HUDEP-2 (cell line): ENCODE measurements at regions not wholly inside any gene's neighbourhood (a gene's known extent, or its start where the extent isn't known, plus 50 kb on each side); places are given as distances from the start of the nearest gene placed in this dataset.
"Not testable (repeated sequence)": the region's sequence is repeated elsewhere in the genome, so short reads cannot be mapped to it uniquely, and the experiment has no call there.

Source experiments
- DNase-seq, 76 experiments: peaks; one replicate each; lab custom pipeline; 2025; ENCODE audit not compliant: unreplicated experiment in 76 of 76; lab: John Stamatoyannopoulos, UW

DNA sequence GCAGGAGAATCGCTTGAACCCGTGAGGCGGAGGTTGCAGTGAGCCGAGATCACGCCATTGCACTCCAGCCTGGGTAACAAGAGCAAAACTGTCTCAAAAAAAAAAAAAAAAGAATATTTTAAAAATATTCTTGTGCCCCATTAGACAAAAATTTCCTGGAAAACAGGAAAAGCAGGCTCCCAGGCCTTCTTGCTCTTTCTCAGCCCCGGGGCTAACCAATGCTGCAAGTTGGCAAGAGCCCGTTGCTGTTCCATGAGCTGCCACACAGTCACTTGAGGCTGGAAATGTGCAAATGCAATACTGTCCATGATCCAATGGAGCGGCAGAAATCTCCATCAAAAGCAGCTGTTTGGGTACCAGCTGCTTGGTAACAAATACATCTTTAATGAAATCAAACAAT, 994.7 kb downstream of the VRK1 start:
- DNase-seq: no peak

DNA sequence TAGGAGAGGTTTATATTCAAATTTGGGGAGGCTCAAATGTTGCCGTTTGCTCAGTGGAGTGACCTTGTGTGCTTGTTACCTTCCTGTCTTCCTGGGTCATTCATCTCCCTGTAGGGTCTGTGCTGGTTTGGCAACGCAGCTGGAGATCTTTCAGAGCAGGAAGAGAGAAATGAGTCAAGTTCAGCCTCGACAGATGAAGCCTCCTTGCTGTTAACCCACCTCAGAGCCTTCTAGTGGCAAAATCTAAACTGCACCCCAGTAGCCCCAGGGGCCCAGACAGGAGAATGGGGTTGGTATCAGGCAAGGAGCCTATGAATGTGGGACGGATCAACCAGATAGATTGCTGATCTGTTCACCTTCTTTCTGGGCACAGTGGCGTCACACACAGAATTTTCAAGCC, 999.3 kb downstream of the VRK1 start:
- no peak for DNase-seq

DNA sequence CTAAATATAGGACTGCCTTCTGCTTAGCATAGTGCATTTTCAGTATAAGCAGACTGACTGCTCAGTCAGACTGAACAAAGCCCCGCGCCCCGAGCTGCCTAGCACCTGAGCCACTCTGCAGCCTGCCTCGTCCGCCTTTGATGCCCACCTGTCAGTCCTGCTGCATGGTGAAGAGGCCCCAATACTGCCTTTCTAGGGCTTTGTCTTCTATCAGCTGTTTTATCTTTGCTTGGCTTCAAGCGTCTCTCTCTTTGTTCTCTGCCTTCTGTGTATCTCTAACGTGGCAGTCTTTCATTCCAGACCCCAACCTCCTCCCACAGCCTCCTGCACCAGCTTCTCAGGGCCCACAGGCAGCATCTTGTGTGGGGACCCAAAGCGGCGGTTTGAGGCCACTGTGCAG, 1001.0 kb downstream of the VRK1 start:
- no peak for DNase-seq

DNA sequence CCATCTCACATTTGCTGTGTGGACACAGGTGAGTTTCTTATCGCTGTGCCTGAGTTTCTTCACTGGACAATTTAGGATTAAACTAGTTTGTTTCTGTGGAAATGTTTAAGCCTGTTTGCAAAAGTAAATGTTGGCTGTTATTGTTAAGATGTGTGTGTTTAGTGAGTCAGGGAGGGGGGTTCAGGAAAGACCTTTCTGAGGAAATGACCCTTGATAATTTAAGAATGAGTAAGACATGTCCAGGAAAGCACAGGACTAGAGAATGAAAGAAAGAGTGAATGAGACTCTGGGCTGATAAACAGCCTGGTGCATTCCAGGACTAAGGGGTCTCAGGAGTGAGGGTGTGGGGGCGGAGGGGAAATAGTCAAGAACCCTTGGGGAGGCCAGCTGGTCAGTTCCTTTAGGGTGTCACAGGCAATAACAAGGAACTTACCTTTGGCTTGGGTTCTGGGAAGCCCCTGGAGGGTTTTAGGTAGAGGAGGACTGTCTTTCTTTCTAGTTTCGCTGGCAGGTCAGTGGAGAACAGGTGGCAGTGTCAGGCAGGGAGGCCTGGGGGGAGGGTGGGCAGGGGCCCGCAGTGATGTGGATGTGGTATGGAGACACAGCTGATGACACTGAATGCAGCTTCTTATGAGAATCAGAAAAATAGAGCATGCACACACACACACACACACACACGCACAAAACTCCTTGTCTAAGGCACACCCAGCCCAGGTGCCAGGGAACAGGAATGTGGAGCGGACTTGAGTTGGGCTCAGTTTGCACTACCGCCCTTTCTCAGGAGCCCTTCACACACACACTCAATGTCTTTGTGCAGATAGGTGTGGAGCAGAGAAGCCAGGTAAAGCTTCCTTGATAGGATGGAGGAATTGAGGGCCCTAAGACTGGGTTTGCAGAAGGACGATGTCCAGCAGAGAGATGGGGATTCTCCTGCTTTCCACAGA, 1005.5 kb downstream of the VRK1 start:
- DNase-seq: no peak

DNA sequence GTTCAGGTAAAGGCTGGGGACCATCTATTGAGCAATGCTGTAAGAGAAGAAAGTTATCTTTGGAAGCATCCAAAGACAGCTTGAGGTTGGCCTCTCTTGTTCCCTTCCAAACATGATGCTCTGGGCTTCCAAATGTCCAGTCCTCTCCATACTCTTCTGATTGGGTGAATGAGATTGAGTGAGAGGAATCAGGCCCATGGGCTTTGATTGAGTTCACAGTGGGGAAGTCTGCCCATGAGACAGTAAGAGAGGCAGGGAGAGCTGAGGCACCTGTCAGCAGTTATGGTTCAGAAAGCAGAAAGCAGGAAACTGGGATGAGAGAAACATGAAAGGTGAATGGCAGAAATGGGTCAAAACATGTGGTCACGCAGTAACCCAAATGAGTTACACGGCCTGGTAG, 1006.9 kb downstream of the VRK1 start:
- DNase-seq: no peak

DNA sequence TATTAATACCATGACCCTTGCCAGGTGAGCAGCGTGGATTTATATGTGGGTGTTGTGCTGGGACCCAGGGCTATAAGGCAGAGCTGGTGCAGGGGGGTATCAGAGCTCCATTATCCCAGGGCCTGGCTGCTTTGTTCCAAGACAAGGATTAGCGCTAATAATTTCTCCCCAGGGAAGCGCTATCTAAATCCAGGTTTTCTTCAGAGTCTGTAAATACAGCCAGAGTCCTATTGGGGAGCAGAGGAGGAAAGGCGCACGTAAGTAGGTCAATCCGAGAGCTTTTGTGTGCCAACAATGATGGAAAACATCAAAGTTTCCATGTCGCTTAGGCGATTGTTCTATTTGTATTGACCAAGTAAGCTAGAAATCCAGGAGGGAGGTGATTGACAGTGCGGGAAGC, 1009.7 kb downstream of the VRK1 start:
- no peak for DNase-seq

DNA sequence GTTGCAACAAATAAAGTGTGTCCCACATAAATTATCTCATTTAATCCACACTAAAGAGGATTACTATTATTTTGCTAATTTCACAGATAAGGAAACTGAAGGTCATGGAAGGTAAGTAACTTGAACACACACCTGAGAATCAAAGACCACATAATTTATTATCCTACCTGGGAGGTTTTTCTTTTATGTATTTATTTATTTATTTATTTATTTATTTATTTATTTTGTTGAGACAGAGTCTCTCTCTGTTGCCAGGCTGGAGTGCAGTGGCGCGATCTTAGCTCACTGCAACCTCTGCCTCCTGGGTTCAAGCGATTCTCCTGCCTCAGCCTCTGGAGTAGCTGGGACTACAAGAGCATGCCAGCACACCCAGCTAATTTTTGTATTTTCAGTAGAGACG, 1011.4 kb downstream of the VRK1 start:
- DNase-seq: not testable (repeated sequence)

DNA sequence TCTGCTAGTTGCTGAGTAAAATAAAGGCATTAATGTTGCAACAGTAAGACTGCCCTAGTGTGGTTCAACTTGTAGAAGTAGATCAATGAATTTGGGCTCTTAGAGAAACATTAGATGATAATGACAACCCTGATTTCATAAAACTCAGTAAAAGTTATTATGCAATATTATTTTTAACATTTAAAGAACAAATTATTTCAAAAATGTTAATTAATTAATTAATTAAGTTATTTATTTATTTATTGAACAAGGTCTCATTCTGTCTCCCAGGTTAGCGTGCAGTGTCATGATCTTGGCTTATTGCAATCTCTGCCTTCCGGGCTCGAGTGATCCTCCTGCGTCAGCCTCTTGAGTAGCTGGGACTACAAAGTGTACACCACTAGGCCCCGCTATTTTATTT, 1016.4 kb downstream of the VRK1 start:
- no peak for DNase-seq

DNA sequence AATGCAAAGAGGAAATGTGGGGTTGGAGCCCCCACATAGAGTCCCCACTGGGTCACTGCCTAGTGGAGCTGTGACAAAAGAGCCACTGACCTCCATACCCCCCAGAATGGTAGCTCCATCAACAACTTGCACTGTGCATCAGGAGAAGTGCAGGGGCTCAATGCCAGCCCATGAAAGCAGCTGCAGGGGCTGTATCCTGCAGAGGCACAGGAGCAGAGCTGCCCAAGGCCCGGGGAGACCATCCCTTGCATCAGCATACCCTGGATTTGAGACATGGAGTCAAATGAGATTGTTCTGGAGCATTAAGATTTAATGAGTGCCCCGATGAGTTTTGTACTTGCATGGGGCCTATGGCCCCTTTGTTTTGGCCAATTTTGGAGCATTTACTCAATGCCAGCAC, 1023.6 kb downstream of the VRK1 start:
- DNase-seq: no peak

DNA sequence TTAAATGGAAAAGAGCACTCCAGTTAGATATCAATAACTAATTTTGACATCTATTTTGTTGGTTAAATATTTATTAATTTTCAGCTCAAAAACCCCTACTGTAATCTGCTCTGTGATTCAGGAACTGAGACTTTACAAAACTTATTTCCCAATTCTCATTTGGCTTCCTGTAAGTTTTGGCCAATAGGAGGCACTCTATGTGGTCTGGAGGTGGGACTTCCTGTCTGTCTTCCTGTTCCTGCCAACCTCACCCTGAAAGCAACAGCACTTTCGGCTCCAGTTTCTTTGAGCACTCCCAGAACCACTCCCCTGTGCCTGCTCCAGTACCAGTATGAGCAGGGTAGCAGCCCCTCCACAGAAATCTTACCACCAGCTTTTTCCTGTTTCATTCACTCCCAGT, 1027.0 kb downstream of the VRK1 start:
- DNase-seq: no peak

DNA sequence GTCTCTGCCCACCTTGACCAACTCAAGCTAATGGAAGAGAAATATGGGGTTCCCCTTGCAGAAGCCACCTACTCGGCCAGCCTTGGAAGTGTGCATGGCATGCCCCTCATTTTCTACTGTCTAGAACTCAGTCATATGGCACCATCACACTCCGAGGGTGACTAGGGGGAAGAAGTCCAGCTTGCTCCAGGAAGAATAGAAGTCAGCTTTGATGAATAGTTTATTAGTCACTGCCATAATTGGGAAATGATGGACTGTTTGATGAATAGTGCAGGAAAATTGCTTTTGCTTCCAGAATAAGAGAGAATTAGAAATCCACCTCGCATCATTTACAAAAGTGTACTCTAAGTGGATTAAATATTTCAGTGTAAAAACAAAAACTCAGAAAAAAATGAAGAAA, 1030.6 kb downstream of the VRK1 start:
- no peak for DNase-seq

DNA sequence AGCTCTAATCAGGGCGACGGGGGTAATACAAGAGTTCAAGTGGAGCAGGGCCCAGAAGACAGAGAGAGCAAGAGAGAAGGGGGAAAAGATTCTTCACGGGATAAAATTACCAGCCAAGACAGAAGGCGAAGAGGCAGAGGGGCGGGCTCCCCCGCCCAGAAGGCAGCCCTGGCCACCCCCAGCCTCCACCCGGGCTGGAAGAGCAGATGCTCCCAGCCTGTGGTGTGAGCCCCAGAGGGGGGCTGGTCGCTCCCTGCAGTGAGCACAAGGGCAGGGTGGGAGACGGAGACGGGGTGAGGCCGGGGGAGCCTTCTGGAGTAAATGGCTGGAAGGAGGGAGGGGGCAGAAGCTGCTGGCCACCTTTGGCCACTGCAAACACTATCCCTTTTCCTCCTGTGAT, 1035.6 kb downstream of the VRK1 start:
- no peak for DNase-seq

DNA sequence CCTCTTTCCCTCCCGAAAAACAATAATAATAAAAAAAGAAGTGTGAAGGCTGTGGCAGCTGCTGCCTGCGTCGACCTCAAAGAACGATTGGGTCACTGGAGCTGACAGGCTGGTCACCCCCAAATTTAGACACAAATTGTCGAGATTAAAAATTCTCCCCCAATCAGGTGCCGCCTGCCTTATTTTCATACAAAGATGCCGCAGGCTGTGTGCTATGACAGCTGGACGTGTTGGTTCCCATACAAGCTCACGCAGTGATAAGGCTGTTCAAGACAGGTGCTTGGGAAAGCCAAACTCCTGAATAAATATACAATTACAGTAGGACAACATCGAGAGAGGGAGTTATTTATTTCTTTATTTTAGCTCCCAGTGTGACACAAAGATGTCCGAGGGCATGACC, 1041.8 kb downstream of the VRK1 start:
- DNase-seq: no peak

DNA sequence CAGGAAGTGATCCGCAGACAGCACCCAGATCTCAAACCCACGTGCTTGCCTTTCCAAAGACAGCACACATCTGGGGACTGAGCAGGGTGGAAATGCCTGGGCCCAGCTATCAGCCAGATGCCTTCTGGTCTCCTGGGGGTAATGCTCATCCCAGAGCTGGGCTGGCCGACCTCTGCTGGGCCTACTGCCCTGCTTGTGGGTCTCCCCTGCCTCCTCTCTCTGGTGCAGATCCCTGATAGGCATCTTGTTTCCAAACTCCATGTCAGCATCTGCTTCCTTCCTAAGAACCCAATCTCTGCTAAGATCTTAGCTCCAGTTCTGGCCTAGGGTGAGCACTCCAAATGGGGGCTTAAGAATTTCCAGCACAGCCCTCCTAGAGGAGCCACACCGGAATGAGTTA, 1043.0 kb downstream of the VRK1 start:
- no peak for DNase-seq

DNA sequence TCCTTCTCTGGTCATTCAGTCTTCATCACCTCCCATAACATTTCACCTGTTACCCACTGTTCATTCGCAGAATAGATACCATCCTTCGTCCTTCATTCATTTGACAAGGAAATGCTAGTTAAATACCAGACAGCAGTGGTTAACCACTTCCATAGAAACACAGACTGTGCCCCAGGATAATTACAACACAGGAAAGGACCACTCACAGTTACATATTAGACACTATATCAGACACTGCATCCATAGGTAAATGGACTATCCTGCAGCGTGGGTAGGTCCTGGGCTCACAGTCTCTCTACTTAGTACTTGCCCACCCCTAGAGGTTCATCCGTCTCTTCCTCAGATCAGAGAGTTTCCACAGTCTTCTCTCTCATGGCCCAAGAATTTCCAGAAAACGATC, 1044.6 kb downstream of the VRK1 start:
- no peak for DNase-seq

DNA sequence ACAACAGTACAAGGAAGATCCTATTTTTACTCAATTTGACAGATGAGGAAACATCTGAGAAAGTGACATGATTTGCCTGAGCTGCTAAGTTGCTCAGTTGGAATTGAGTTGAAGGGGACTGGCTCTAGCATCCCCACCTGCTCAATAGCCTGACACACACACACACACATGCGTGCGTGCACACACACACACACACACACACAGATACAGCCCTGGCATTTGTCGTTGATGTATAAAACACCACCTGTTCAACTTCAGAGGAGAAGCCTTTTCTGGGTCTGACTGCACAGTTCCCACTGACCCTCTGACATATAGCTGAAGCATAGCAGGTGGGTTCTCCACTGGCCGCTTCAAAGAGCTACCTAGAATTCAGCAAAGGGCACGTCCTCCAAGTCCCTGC, 1045.9 kb downstream of the VRK1 start:
- no peak for DNase-seq

DNA sequence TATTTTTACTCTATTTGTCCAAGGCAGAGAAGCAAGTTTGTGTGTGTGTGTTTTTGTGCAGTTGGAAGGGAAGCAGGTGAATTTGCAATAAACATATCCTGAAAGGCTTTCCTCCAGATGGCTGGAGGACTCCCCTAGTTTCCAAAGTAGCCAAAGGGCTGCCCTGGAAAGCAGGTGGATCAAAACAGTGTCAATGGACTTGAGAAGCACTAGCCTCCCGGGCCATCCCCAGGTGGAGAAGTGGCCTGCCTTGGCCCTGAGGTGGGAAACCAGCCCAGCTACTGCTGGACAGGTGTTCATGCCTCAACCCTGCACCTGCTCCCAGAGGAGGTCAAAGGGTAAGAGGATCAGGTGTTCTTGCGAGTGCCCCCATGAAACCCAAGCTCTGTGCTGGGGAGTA, 1046.9 kb downstream of the VRK1 start:
- no peak for DNase-seq

DNA sequence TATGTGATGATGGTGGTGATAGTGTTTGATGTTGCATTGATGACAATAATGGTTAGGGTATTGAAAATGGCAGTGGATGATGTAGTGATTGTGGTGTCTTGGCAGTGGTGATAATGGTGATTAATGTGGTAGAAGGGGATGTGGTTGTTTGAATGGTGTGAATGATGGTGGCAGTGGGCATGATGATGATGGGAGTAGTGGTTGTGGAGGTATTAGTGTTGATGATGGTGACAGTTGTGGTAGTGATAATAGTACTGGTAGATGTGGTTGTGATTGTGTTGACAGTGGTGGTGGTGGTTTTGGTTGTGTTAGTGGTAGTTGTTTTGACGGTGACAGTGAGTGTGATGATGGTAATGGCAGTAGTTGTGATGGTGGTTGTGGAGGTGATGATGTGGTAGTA, 1049.0 kb downstream of the VRK1 start:
- DNase-seq: no peak

DNA sequence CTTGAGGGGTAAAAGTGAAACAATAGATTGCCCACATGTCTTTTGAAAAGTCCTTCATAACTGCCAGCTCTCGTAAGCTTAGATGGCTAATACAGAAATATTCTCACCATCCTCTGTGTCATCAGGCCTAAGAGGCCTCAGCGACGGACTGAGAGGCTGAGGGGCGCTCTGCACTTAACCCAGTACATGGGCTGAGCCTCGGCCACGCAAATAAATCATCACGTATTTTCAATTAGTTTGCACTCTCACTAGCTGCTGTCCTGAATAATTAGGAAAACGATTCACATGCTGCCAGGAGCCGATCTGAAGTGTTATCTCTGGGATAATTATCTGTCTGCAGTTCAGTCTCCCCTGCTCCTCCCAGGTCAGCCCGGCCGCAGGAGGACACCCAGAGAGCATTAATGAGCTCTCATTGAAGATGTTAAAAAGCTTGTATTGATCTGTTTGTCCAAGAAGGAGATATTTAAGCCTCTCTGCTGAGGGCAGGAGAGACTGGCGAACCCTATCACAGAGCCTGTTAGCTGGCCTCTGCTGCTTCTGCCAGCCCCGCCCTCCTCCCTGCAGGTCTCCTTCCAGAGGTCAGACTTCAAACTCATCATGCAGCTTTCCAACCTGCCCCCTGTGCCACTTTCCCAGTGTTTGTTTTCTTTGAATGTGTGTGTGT, 1051.3 kb downstream of the VRK1 start:
- DNase-seq: no peak

DNA sequence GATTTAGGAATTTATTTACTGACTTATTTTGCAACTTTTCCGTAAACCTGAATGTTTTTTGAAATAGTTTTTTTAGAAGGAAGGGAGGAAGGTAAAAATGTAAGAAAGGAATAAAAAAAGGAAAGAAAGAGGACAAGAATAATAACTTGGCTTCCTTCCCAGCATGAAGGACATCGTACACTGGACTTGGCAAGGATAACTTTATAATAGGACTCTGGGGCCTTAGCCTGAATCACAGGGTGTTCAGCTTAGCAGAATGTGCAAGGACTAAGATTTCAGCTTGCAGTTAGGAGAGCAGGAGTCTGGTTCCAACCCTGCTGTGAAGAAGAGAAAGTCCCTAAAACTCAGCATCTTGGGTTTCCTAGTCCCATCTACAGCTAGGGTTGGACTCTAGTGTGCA, 1053.3 kb downstream of the VRK1 start:
- no peak for DNase-seq

DNA sequence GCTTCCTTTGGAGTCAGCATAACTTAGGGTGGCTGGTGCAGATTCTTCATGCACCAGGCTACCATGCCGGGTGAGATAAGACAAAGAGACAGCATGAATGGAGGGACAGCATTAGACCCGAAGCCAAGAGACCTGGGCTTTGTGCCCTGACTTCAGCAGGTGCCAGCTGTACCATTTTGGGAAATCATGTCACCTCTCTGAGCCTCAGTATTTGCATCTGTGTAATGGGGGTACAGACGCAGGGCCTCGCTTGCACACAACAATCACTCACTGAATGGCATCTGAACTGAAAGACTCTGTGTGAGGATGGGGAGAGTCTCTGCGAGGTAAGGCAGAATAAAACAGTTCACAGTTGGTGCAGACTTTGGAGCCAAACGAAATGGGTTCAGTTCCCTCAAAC, 1053.7 kb downstream of the VRK1 start:
- DNase-seq: no peak

DNA sequence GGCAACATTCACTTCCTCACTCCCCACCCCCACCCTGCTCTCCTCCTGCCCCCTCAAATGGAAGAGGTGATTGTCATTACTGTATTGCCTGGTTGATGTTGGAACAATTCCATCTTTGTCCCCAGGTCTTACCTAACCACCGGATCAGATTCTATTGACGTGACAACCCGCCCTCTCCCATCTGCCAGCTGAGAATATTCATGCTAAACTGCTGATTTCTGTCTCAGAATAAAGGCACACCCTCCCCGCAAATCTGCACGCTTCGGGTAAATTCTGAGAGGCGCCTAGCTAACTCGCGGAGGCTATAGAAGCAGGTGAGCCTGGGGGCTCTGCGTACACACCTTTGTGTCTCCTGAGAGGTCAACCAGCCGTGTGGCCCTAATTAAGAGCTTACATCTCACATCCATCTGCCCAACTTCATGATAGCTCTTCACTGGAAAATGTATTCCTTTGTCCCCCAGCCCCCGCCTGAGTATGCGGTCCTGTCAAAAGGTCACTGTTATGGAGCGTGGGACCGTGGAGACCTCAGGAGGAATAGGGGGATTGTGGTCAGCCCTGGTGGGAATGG, 1054.3 kb downstream of the VRK1 start:
- DNase-seq: no peak
